Stimulated activated naive B cell treated with anti-CD40 and anti-IgM and Interleukin-4, amounts not matched to agents 10 μg/mL and 1 μg/mL and 100 μg/mL, for 72 hours (primary cell): ENCODE measurements at regions not wholly inside any gene's neighbourhood (a gene's known extent, or its start where the extent isn't known, plus 50 kb on each side); places are given as distances from the start of the nearest gene placed in this dataset.
"Not testable (repeated sequence)": the region's sequence is repeated elsewhere in the genome, so short reads cannot be mapped to it uniquely, and the experiment has no call there.

Experiments used
- ATAC-seq, 2 donors: fragments of 150-1000 bp; cut with Tn5 transposase; replicated peaks; 2 replicates each; pipeline ENCODE4 v1.10.0; 2021; ENCODE audit warnings: moderate library complexity in 1 of 2
- DNase-seq: peaks from one replicate; pipeline ENCODE4 v3.0.0; 2021
- H3K27ac Mint-ChIP-seq: one replicate; pipeline ENCODE4 v1.8.0; 2022; ENCODE audit warnings: mild to moderate bottlenecking, mixed read lengths
- H3K27me3 Mint-ChIP-seq, 2 donors: one replicate each; pipeline ENCODE4 v1.8.0; 2022; ENCODE audit warnings: mixed read lengths in 2 of 2
- H3K36me3 Mint-ChIP-seq, 2 donors: one replicate each; pipeline ENCODE4 v1.8.0; 2022; ENCODE audit warnings: mixed read lengths in 2 of 2, mild to moderate bottlenecking in 1 of 2
- H3K4me1 Mint-ChIP-seq, 2 donors: one replicate each; pipeline ENCODE4 v1.8.0; 2022; ENCODE audit warnings: mixed read lengths in 2 of 2, mild to moderate bottlenecking in 1 of 2
- H3K4me3 Mint-ChIP-seq, 2 donors: one replicate each; pipeline ENCODE4 v1.8.0; 2022; ENCODE audit warnings: mild to moderate bottlenecking in 2 of 2, mixed read lengths in 2 of 2, moderate library complexity in 1 of 2
- H3K9me3 Mint-ChIP-seq, 2 donors: one replicate each; pipeline ENCODE4 v1.8.0; 2022; ENCODE audit warnings: mixed read lengths in 2 of 2, mild to moderate bottlenecking in 1 of 2

- H3K9me3 Mint-ChIP-seq, result peaks cover 3 to 4% of the 10 kb centered on the region in 2 donors
Measured at GRCh38 chr18:33820517-33821371, 242.7 kb downstream of the ASXL3 start.

GRCh38 chr18:33819692-33820343, 241.8 kb downstream of the ASXL3 start:
- not testable (repeated sequence) for DNase-seq, H3K4me1 Mint-ChIP-seq, H3K27ac Mint-ChIP-seq, H3K36me3 Mint-ChIP-seq, ATAC-seq, H3K9me3 Mint-ChIP-seq, H3K4me3 Mint-ChIP-seq
- H3K27me3 Mint-ChIP-seq, result peaks cover 0 to 10% of the 10 kb centered on the region in 2 donors

More at GRCh38 chr18:33820517-33821371, 242.7 kb downstream of the ASXL3 start:
- DNase-seq (no peak), ATAC-seq (no peak)
- no peaks in the 10 kb centered on the region for H3K4me1 Mint-ChIP-seq
- H3K4me3 Mint-ChIP-seq, result no peak overlapping the region
- H3K36me3 Mint-ChIP-seq, result no peaks in the 10 kb centered on the region
- H3K27ac Mint-ChIP-seq, result no peak overlapping the region
- H3K27me3 Mint-ChIP-seq, result peaks cover 0 to 10% of the 10 kb centered on the region in 2 donors

GRCh38 chr18:33818145-33818544, 240.1 kb downstream of the ASXL3 start:
- no peak for ATAC-seq
- H3K27ac Mint-ChIP-seq, result no peak overlapping the region
- DNase-seq, result no peak
- no peaks in the 10 kb centered on the region for H3K4me1 Mint-ChIP-seq
- peaks cover 3 to 4% of the 10 kb centered on the region in 2 donors for H3K9me3 Mint-ChIP-seq
- no peaks in the 10 kb centered on the region for H3K36me3 Mint-ChIP-seq
- peaks cover 0 to 10% of the 10 kb centered on the region in 2 donors for H3K27me3 Mint-ChIP-seq
- no peak overlapping the region for H3K4me3 Mint-ChIP-seq

- Mint-ChIP-seq H3K36me3 (no peaks in the 10 kb centered on the region), H3K9me3 (peaks cover 3 to 4% of the 10 kb centered on the region in 2 donors), H3K27ac (no peak overlapping the region), H3K4me3 (no peak overlapping the region), H3K27me3 (peaks cover 0 to 10% of the 10 kb centered on the region in 2 donors), H3K4me1 (no peaks in the 10 kb centered on the region)
- ATAC-seq (no peak), DNase-seq (no peak)
Measured at GRCh38 chr18:33817096-33817495, 239.1 kb downstream of the ASXL3 start.

GRCh38 chr18:33814546-33814945, 236.5 kb downstream of the ASXL3 start:
- no peaks in the 10 kb centered on the region for H3K36me3 Mint-ChIP-seq
- H3K9me3 Mint-ChIP-seq, result peaks cover 3 to 4% of the 10 kb centered on the region in 2 donors
- H3K27me3 Mint-ChIP-seq, result peaks cover 0 to 5% of the 10 kb centered on the region in 2 donors
- H3K4me1 Mint-ChIP-seq, result no peaks in the 10 kb centered on the region
- ATAC-seq, result no peak
- DNase-seq, result no peak
- no peak overlapping the region for H3K27ac Mint-ChIP-seq
- no peak overlapping the region for H3K4me3 Mint-ChIP-seq

- Mint-ChIP-seq H3K36me3 (no peaks in the 10 kb centered on the region), H3K27ac (no peak overlapping the region), H3K4me1 (no peaks in the 10 kb centered on the region), H3K9me3 (peaks cover 1 to 4% of the 10 kb centered on the region in 2 donors), H3K27me3 (peaks cover 0 to 6% of the 10 kb centered on the region in 2 donors), H3K4me3 (no peak overlapping the region)
- ATAC-seq (no peak), DNase-seq (no peak)
Measured at GRCh38 chr18:33812186-33812585, 234.2 kb downstream of the ASXL3 start.

- no peak overlapping the region for H3K27ac Mint-ChIP-seq
- no peaks in the 10 kb centered on the region for H3K4me1 Mint-ChIP-seq
- H3K4me3 Mint-ChIP-seq, result no peak overlapping the region
- H3K9me3 Mint-ChIP-seq, result peaks cover 0 to 4% of the 10 kb centered on the region in 2 donors
- DNase-seq, result no peak
- no peaks in the 10 kb centered on the region for H3K36me3 Mint-ChIP-seq
- no peak for ATAC-seq
- H3K27me3 Mint-ChIP-seq, result peaks cover 0 to 6% of the 10 kb centered on the region in 2 donors
Measured at GRCh38 chr18:33805592-33805991, 227.6 kb downstream of the ASXL3 start.

GRCh38 chr18:33804258-33804657, 226.2 kb downstream of the ASXL3 start:
- Mint-ChIP-seq H3K4me1 (no peaks in the 10 kb centered on the region), H3K36me3 (no peaks in the 10 kb centered on the region), H3K27ac (no peak overlapping the region), H3K27me3 (no peaks in the 10 kb centered on the region), H3K4me3 (no peak overlapping the region), H3K9me3 (no peaks in the 10 kb centered on the region)
- ATAC-seq (no peak), DNase-seq (no peak)

GRCh38 chr18:33803636-33804035, 225.6 kb downstream of the ASXL3 start:
- Mint-ChIP-seq H3K27ac (no peak overlapping the region), H3K27me3 (no peaks in the 10 kb centered on the region), H3K4me3 (no peak overlapping the region), H3K4me1 (no peaks in the 10 kb centered on the region), H3K36me3 (no peaks in the 10 kb centered on the region), H3K9me3 (no peaks in the 10 kb centered on the region)
- no peak for DNase-seq
- ATAC-seq, result no peak

GRCh38 chr18:33802955-33803354, 224.9 kb downstream of the ASXL3 start:
- Mint-ChIP-seq H3K9me3 (no peaks in the 10 kb centered on the region), H3K4me3 (no peak overlapping the region), H3K4me1 (no peaks in the 10 kb centered on the region), H3K36me3 (no peaks in the 10 kb centered on the region), H3K27me3 (no peaks in the 10 kb centered on the region), H3K27ac (no peak overlapping the region)
- DNase-seq (no peak), ATAC-seq (no peak)
